Uterus (tissue), 3 donors: ENCODE measurements at regions not wholly inside any gene's neighbourhood (a gene's known extent, or its start where the extent isn't known, plus 50 kb on each side); places are given as distances from the start of the nearest gene placed in this dataset.

ENCODE experiments used
- DNase-seq, 2 donors: peaks; one replicate each; pipeline ENCODE4 v3.0.0-alpha.2; 2019 to 2020
- H3K27ac ChIP-seq, 2 donors: fragments of 200-600 bp; sonication (generic); 1 replicate in 1 of 2; 2 replicates in 1 of 2; pipeline ENCODE4 v1.5.1; 2016 to 2018
- H3K27me3 ChIP-seq, 2 donors: fragments of 200-600 bp; sonication (generic); one replicate each; pipeline ENCODE4 v1.5.1; 2018 to 2019; ENCODE audit warnings: control low read depth in 1 of 2
- H3K36me3 ChIP-seq, 2 donors: fragments of 200-600 bp; sonication (generic); one replicate each; pipeline ENCODE4 v1.5.1; 2019; ENCODE audit warnings: control low read depth in 1 of 2
- H3K4me1 ChIP-seq, 2 donors: fragments of 200-600 bp; sonication (generic); one replicate each; pipeline ENCODE4 v1.5.1; 2018 to 2019; ENCODE audit warnings: control low read depth in 1 of 2
- H3K4me3 ChIP-seq, 2 donors: fragments of 200-600 bp; sonication (generic); 1 replicate in 1 of 2; 2 replicates in 1 of 2; pipeline ENCODE4 v1.5.1; 2018 to 2019; ENCODE audit warnings: mild to moderate bottlenecking in 1 of 2
- H3K9me3 ChIP-seq, 2 donors: fragments of 200-600 bp; sonication (generic); one replicate each; pipeline ENCODE4 v1.5.1; 2019; ENCODE audit warnings: control low read depth in 1 of 2
- POLR2A ChIP-seq, 2 donors: fragments of 450-650 bp; IDR thresholded peaks; one replicate each; pipeline ENCODE4 v1.6.1; 2016; ENCODE audit warnings: antibody characterized with exemption in 2 of 2, mild to moderate bottlenecking in 1 of 2, moderate library complexity in 1 of 2
- intact Hi-C: fragments of 100-400 bp; cut with DNase I; formaldehyde crosslinking; loops from one replicate; pipeline ENCODE4 v1.15.1; 2023; ENCODE audit warnings: low total_unique reads
- TF ChIP-seq, protein P1 (sequence below), 4 experiments: fragments of 200-600 bp in 2 of 4; fragments of 450-650 bp in 2 of 4; sonication (generic) in 2 of 4; IDR thresholded peaks; one replicate each; pipeline ENCODE4 v1.5.1; 2016 to 2019; ENCODE audit warnings: antibody characterized with exemption in 4 of 4, mild to moderate bottlenecking in 2 of 4, moderate library complexity in 1 of 4
- donor health status: DM: yes; HTN: yes; CAD: no.

DNA sequence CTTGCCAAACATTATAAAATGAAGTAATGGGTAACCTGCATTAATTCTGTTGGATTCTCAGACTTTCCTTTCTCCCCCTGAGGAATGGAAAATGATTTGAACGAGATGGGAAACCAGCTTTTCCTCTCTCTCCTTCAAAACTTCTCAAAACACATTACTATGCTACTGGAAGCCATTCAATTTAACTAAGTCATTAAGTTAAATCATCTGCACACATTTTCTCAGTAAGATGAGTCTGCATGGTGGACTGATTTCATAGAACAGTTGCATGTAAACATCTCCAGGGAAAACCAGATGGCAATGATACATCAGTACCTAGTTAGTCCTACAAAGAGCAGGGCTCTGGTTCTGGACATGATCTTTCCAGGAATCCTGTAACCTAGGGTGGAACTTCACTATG is 59.9 kb downstream of the BMP4 start:
- no peak for DNase-seq
- TF ChIP-seq, protein P1, sequence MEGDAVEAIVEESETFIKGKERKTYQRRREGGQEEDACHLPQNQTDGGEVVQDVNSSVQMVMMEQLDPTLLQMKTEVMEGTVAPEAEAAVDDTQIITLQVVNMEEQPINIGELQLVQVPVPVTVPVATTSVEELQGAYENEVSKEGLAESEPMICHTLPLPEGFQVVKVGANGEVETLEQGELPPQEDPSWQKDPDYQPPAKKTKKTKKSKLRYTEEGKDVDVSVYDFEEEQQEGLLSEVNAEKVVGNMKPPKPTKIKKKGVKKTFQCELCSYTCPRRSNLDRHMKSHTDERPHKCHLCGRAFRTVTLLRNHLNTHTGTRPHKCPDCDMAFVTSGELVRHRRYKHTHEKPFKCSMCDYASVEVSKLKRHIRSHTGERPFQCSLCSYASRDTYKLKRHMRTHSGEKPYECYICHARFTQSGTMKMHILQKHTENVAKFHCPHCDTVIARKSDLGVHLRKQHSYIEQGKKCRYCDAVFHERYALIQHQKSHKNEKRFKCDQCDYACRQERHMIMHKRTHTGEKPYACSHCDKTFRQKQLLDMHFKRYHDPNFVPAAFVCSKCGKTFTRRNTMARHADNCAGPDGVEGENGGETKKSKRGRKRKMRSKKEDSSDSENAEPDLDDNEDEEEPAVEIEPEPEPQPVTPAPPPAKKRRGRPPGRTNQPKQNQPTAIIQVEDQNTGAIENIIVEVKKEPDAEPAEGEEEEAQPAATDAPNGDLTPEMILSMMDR (IDR thresholded peaks at IDR 0.05): no peak
- TF ChIP-seq POLR2A (IDR thresholded peaks at IDR 0.05): no peak
- no peaks in the 10 kb centered on the region for H3K36me3 ChIP-seq
- H3K27ac ChIP-seq: no peak overlapping the region
- no peak overlapping the region for H3K4me3 ChIP-seq
- no peaks in the 10 kb centered on the region for H3K9me3 ChIP-seq
- intact Hi-C loops: no loop called here
- no peaks in the 10 kb centered on the region for H3K27me3 ChIP-seq
- H3K4me1 ChIP-seq: peaks cover 0 to 8% of the 10 kb centered on the region in 2 donors

- no peak overlapping the region for H3K4me3 ChIP-seq
- H3K27me3 ChIP-seq: no peaks in the 10 kb centered on the region
- no peaks in the 10 kb centered on the region for H3K9me3 ChIP-seq
- DNase-seq: no peak
- peaks cover 0 to 8% of the 10 kb centered on the region in 2 donors for H3K4me1 ChIP-seq
- intact Hi-C loops: no loop called here
- H3K27ac ChIP-seq: no peak overlapping the region
- H3K36me3 ChIP-seq: no peaks in the 10 kb centered on the region
- no peak for TF ChIP-seq POLR2A (IDR thresholded peaks at IDR 0.05)
- TF ChIP-seq, protein P1 (IDR thresholded peaks at IDR 0.05): no peak
Measured at GRCh38 chr14:53894456-53894855, 62.2 kb downstream of the BMP4 start.

DNA sequence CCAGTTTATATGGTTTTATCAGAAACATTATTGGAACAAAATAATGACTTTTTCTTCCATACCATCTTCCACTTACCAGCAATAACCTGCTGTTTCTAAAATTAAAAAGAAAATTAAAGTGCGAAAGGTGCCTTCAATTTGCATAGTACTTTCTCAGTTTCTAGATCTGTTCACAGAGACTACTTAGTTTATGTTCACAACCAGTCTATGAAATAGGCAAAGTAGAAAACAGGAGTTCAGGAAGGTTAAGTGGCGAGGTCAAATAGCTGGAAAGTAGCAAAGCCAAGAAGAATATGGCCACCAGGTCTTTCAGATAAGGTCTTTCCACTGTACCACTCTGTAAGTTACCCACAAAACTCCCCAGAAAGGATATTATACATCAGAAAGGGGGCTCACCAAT is 63.3 kb downstream of the BMP4 start:
- Histone ChIP-seq H3K9me3 (no peaks in the 10 kb centered on the region), H3K27me3 (no peaks in the 10 kb centered on the region), H3K4me1 (peaks cover 0 to 8% of the 10 kb centered on the region in 2 donors), H3K36me3 (no peaks in the 10 kb centered on the region), H3K27ac (no peak overlapping the region), H3K4me3 (no peak overlapping the region)
- intact Hi-C loops: no loop called here
- TF ChIP-seq, protein P1 (IDR thresholded peaks at IDR 0.05): no peak
- no peak for TF ChIP-seq POLR2A (IDR thresholded peaks at IDR 0.05)
- DNase-seq: no peak

GRCh38 chr14:53890611-53891101 is 66.0 kb downstream of the BMP4 start:
- no peak for TF ChIP-seq POLR2A (IDR thresholded peaks at IDR 0.05)
- TF ChIP-seq, protein P1 (IDR thresholded peaks at IDR 0.05): no peak
- Histone ChIP-seq H3K4me3 (no peak overlapping the region), H3K36me3 (no peaks in the 10 kb centered on the region), H3K27me3 (no peaks in the 10 kb centered on the region), H3K9me3 (no peaks in the 10 kb centered on the region), H3K27ac (no peak overlapping the region), H3K4me1 (peaks cover 0 to 8% of the 10 kb centered on the region in 2 donors)
- no peak for DNase-seq
- intact Hi-C loops: no loop called here

DNA sequence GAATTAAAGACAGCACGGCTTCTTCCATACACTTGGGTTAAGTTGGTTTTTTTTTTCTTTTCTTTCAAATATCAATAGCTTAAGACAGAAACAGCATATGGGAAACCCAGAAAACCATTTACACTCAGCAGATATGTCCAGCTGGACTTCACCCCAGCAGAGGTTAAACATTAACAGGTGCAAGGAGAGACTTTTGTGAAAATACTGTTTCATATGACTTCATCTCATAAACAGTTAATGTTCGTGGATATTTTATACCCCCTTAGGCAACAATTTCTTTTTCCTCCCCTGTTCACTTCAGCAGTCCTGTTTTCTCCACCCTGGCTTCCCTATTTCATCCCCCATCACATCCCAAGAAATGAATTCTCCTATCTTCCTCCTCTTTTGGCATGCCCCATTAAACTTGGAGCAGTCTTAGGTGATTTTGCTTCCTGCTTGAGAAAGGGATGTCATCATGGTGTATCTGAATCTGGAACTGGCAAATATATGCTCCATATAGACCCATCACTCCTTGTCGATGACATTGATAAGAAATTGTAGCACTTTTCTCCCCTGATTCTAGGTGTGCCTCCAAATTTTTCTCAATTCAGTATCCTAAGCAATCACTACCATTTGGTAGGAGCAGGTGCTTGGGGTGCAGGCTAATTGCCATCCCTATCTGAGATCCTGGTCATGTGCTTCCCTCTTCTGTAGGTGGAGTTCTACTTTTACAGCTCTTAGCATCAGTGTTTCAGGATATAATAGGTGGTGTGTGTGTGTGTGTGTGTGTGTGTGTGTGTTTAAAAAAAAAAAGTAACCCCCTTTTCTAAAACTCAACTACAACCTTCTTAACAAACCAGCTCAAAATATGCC is 67.9 kb downstream of the BMP4 start:
- no peak overlapping the region for H3K27ac ChIP-seq
- no peak for TF ChIP-seq POLR2A (IDR thresholded peaks at IDR 0.05)
- TF ChIP-seq, protein P1 (IDR thresholded peaks at IDR 0.05): no peak
- H3K27me3 ChIP-seq: no peaks in the 10 kb centered on the region
- H3K9me3 ChIP-seq: no peaks in the 10 kb centered on the region
- DNase-seq: no peak
- H3K4me1 ChIP-seq: peaks cover 0 to under 1% of the 10 kb centered on the region in 2 donors
- H3K36me3 ChIP-seq: no peaks in the 10 kb centered on the region
- intact Hi-C loops: no loop called here
- no peak overlapping the region for H3K4me3 ChIP-seq
